Naive thymus-derived CD4-positive, alpha-beta T cell (primary cell): ENCODE measurements at regions not wholly inside any gene's neighbourhood (a gene's known extent, or its start where the extent isn't known, plus 50 kb on each side); places are given as distances from the start of the nearest gene placed in this dataset.

Experiments
- ATAC-seq: fragments of 150-1000 bp; cut with Tn5 transposase; 2 replicates; pipeline ENCODE4 v1.10.0; 2021; ENCODE audit warnings: mild to moderate bottlenecking, moderate library complexity
- CTCF ChIA-PET: fragments of 350-600 bp; sonication (Branson Sonifier 250); formaldehyde crosslinking; loops from one replicate; lab custom pipeline; 2021; ENCODE audit warnings: antibody characterized with exemption; lab: Charles Lee
- POLR2A ChIA-PET: fragments of 350-600 bp; sonication (Branson Sonifier 250); formaldehyde crosslinking; loops from one replicate; lab custom pipeline; 2021; ENCODE audit warnings: antibody characterized with exemption, inconsistent platforms; lab: Charles Lee
- DNase-seq, 9 donors: peaks; one replicate each; pipeline versions ENCODE4 v3.0.0 to v3.0.0-alpha.2; 2020 to 2022; ENCODE audit warnings: mixed read lengths in 1 of 9
- H3K27ac ChIP-seq: one replicate; pipeline ENCODE4 v1.7.0; 2013; ENCODE audit warnings: mild to moderate bottlenecking, low read depth, low read length, moderate library complexity
- H3K27me3 ChIP-seq, 2 donors: one replicate each; pipeline ENCODE4 v1.7.0; 2013; ENCODE audit warnings: low read length in 2 of 2, mild to moderate bottlenecking in 2 of 2, moderate library complexity in 2 of 2; ENCODE audit not compliant: control insufficient read depth in 2 of 2, insufficient read depth in 2 of 2
- H3K36me3 ChIP-seq, 3 experiments: 1 replicate in 2 of 3; 2 replicates in 1 of 3; pipeline ENCODE4 v1.7.0; 2013; ENCODE audit warnings: low read length in 3 of 3, mild to moderate bottlenecking in 3 of 3, moderate library complexity in 1 of 3; ENCODE audit not compliant: insufficient read depth in 3 of 3, control insufficient read depth in 2 of 3
- H3K4me1 ChIP-seq, 2 donors: one replicate each; pipeline ENCODE4 v1.7.0; 2013; ENCODE audit warnings: low read length in 2 of 2, mild to moderate bottlenecking in 2 of 2, moderate library complexity in 1 of 2; ENCODE audit not compliant: control insufficient read depth in 2 of 2, insufficient read depth in 2 of 2
- H3K4me3 ChIP-seq: 2 replicates; pipeline ENCODE4 v1.7.0; 2013; ENCODE audit warnings: mild to moderate bottlenecking, low read length
- H3K9me3 ChIP-seq, 3 experiments: 1 replicate in 2 of 3; 2 replicates in 1 of 3; pipeline ENCODE4 v1.7.0; 2013; ENCODE audit warnings: low read length in 3 of 3; ENCODE audit not compliant: control insufficient read depth in 2 of 3
- H3K27ac Mint-ChIP-seq, 9 donors: one replicate each; pipeline ENCODE4 v1.8.0; 2020 to 2022; ENCODE audit warnings: mixed read lengths in 9 of 9, mild to moderate bottlenecking in 8 of 9, moderate library complexity in 5 of 9, inconsistent platforms in 2 of 9
- H3K27me3 Mint-ChIP-seq, 5 donors: one replicate each; pipeline ENCODE4 v1.8.0; 2021 to 2022; ENCODE audit warnings: mixed read lengths in 5 of 5, mild to moderate bottlenecking in 1 of 5
- H3K36me3 Mint-ChIP-seq, 5 donors: one replicate each; pipeline ENCODE4 v1.8.0; 2020 to 2022; ENCODE audit warnings: mixed read lengths in 5 of 5, mild to moderate bottlenecking in 3 of 5, inconsistent platforms in 1 of 5
- H3K4me1 Mint-ChIP-seq, 7 donors: one replicate each; pipeline ENCODE4 v1.8.0; 2020 to 2022; ENCODE audit warnings: mixed read lengths in 7 of 7, mild to moderate bottlenecking in 3 of 7, inconsistent platforms in 1 of 7
- H3K4me3 Mint-ChIP-seq, 10 donors: one replicate each; pipeline ENCODE4 v1.8.0; 2020 to 2022; ENCODE audit warnings: mild to moderate bottlenecking in 10 of 10, mixed read lengths in 10 of 10, moderate library complexity in 6 of 10, inconsistent platforms in 2 of 10
- H3K9me3 Mint-ChIP-seq, 11 donors: one replicate each; pipeline ENCODE4 v1.8.0; 2020 to 2022; ENCODE audit warnings: mixed read lengths in 11 of 11, mild to moderate bottlenecking in 4 of 11, inconsistent platforms in 1 of 11, moderate library complexity in 1 of 11
- intact Hi-C, 2 donors: fragments of 100-400 bp; cut with micrococcal nuclease; formaldehyde crosslinking; loops; one replicate each; pipeline ENCODE4 v1.15.1; 2023

- Histone ChIP-seq H3K4me3 (no peak overlapping the region), H3K9me3 (peaks cover 0 to 2% (median 0%) of the 10 kb centered on the region in 3 experiments), H3K27me3 (no peaks in the 10 kb centered on the region), H3K36me3 (no peaks in the 10 kb centered on the region), H3K4me1 (no peaks in the 10 kb centered on the region), H3K27ac (no peak overlapping the region)
- H3K4me1 Mint-ChIP-seq = no peaks in the 10 kb centered on the region
- no peak overlapping the region for H3K27ac Mint-ChIP-seq
- peaks cover 0 to 5% (median 0%) of the 10 kb centered on the region in 5 donors for H3K27me3 Mint-ChIP-seq
- ChIA-PET POLR2A (no interaction called here), CTCF (no interaction called here)
- DNase-seq (no peak), ATAC-seq (no peak)
- intact Hi-C loops = no loop called here
- H3K4me3 Mint-ChIP-seq = no peak overlapping the region
- H3K36me3 Mint-ChIP-seq = peaks cover 0 to 4% (median 0%) of the 10 kb centered on the region in 5 donors
- peaks cover 0 to 23% (median 3%) of the 10 kb centered on the region in 11 donors for H3K9me3 Mint-ChIP-seq
These were observed 360.7 kb downstream of the GPM6A start for GRCh38 chr4:175451238-175451965.

GRCh38 chr4:175453456-175453855, 358.6 kb downstream of the GPM6A start:
- no peaks in the 10 kb centered on the region for H3K36me3 ChIP-seq
- H3K9me3 Mint-ChIP-seq = peaks cover 0 to 19% (median 3%) of the 10 kb centered on the region in 11 donors
- no peak overlapping the region for H3K27ac ChIP-seq
- intact Hi-C loops = no loop called here
- H3K27ac Mint-ChIP-seq = no peak overlapping the region
- H3K4me3 ChIP-seq = no peak overlapping the region
- peaks cover 0 to 4% (median 0%) of the 10 kb centered on the region in 5 donors for H3K36me3 Mint-ChIP-seq
- no peak overlapping the region for H3K4me3 Mint-ChIP-seq
- no peaks in the 10 kb centered on the region for H3K27me3 ChIP-seq
- DNase-seq (no peak), ATAC-seq (no peak)
- ChIA-PET POLR2A (no interaction called here), CTCF (no interaction called here)
- H3K4me1 Mint-ChIP-seq = no peaks in the 10 kb centered on the region
- H3K27me3 Mint-ChIP-seq = peaks cover 0 to 5% (median 0%) of the 10 kb centered on the region in 5 donors
- no peaks in the 10 kb centered on the region for H3K4me1 ChIP-seq
- H3K9me3 ChIP-seq = no peaks in the 10 kb centered on the region

- intact Hi-C loops = no loop called here
- DNase-seq (no peak), ATAC-seq (no peak)
- H3K4me1 ChIP-seq = no peaks in the 10 kb centered on the region
- no peaks in the 10 kb centered on the region for H3K9me3 ChIP-seq
- no peak overlapping the region for H3K27ac ChIP-seq
- CTCF ChIA-PET = no interaction called here
- no peaks in the 10 kb centered on the region for H3K27me3 ChIP-seq
- Mint-ChIP-seq H3K9me3 (peaks cover 0 to 9% (median 0%) of the 10 kb centered on the region in 11 donors), H3K27ac (no peak overlapping the region), H3K4me3 (no peak overlapping the region), H3K27me3 (no peaks in the 10 kb centered on the region), H3K36me3 (no peaks in the 10 kb centered on the region), H3K4me1 (no peaks in the 10 kb centered on the region)
- no peak overlapping the region for H3K4me3 ChIP-seq
- POLR2A ChIA-PET = no interaction called here
- H3K36me3 ChIP-seq = no peaks in the 10 kb centered on the region
These were observed 355.9 kb downstream of the GPM6A start for GRCh38 chr4:175456131-175456530.

- Mint-ChIP-seq H3K27ac (no peak overlapping the region), H3K27me3 (no peaks in the 10 kb centered on the region), H3K4me1 (no peaks in the 10 kb centered on the region), H3K4me3 (no peak overlapping the region), H3K9me3 (peaks cover 0 to 9% (median 0%) of the 10 kb centered on the region in 11 donors), H3K36me3 (no peaks in the 10 kb centered on the region)
- ChIA-PET CTCF (no interaction called here), POLR2A (no interaction called here)
- DNase-seq (no peak), ATAC-seq (no peak)
- Histone ChIP-seq H3K27ac (no peak overlapping the region), H3K9me3 (no peaks in the 10 kb centered on the region), H3K4me1 (no peaks in the 10 kb centered on the region), H3K4me3 (no peak overlapping the region), H3K36me3 (no peaks in the 10 kb centered on the region), H3K27me3 (no peaks in the 10 kb centered on the region)
- intact Hi-C loops = no loop called here
These were observed 354.1 kb downstream of the GPM6A start for GRCh38 chr4:175457956-175458355.

GRCh38 chr4:175459571-175459970, 352.5 kb downstream of the GPM6A start:
- Mint-ChIP-seq H3K36me3 (no peaks in the 10 kb centered on the region), H3K4me1 (no peaks in the 10 kb centered on the region), H3K9me3 (peaks cover 0 to 6% (median 0%) of the 10 kb centered on the region in 11 donors), H3K4me3 (no peak overlapping the region), H3K27ac (no peak overlapping the region), H3K27me3 (no peaks in the 10 kb centered on the region)
- CTCF ChIA-PET = no interaction called here
- H3K27me3 ChIP-seq = no peaks in the 10 kb centered on the region
- H3K4me1 ChIP-seq = no peaks in the 10 kb centered on the region
- intact Hi-C loops = no loop called here
- H3K9me3 ChIP-seq = no peaks in the 10 kb centered on the region
- no peak for DNase-seq
- POLR2A ChIA-PET = no interaction called here
- no peaks in the 10 kb centered on the region for H3K36me3 ChIP-seq
- H3K4me3 ChIP-seq = no peak overlapping the region
- H3K27ac ChIP-seq = no peak overlapping the region
- no peak for ATAC-seq

- Histone ChIP-seq H3K36me3 (no peaks in the 10 kb centered on the region), H3K4me1 (no peaks in the 10 kb centered on the region), H3K27me3 (no peaks in the 10 kb centered on the region), H3K4me3 (no peak overlapping the region), H3K27ac (no peak overlapping the region), H3K9me3 (no peaks in the 10 kb centered on the region)
- Mint-ChIP-seq H3K27ac (no peak overlapping the region), H3K36me3 (no peaks in the 10 kb centered on the region), H3K27me3 (no peaks in the 10 kb centered on the region), H3K9me3 (peaks cover 0 to 6% (median 0%) of the 10 kb centered on the region in 11 donors), H3K4me3 (no peak overlapping the region), H3K4me1 (no peaks in the 10 kb centered on the region)
- DNase-seq (no peak), ATAC-seq (no peak)
- intact Hi-C loops = no loop called here
- POLR2A ChIA-PET = no interaction called here
- CTCF ChIA-PET = no interaction called here
These were observed 351.6 kb downstream of the GPM6A start for GRCh38 chr4:175460414-175460813.

- Mint-ChIP-seq H3K27ac (no peak overlapping the region), H3K9me3 (peaks cover 0 to 12% (median 5%) of the 10 kb centered on the region in 11 donors), H3K36me3 (no peaks in the 10 kb centered on the region), H3K4me3 (no peak overlapping the region), H3K27me3 (no peaks in the 10 kb centered on the region), H3K4me1 (no peaks in the 10 kb centered on the region)
- no peaks in the 10 kb centered on the region for H3K27me3 ChIP-seq
- H3K9me3 ChIP-seq = no peaks in the 10 kb centered on the region
- H3K4me3 ChIP-seq = no peak overlapping the region
- POLR2A ChIA-PET = no interaction called here
- H3K27ac ChIP-seq = no peak overlapping the region
- ATAC-seq (no peak), DNase-seq (no peak)
- H3K4me1 ChIP-seq = no peaks in the 10 kb centered on the region
- CTCF ChIA-PET = no interaction called here
- intact Hi-C loops = no loop called here
- H3K36me3 ChIP-seq = no peaks in the 10 kb centered on the region
These were observed 342.6 kb downstream of the GPM6A start for GRCh38 chr4:175469514-175469913.
